ENCODE measurements at regions not wholly inside any gene's neighbourhood (a gene's known extent, or its start where the extent isn't known, plus 50 kb on each side); places are given as distances from the start of the nearest gene placed in this dataset.

GRCh38 chrX:110408949-110409588 lies 50.4 kb downstream of the RTL9 start:
- DNase-seq: no peak

DNA sequence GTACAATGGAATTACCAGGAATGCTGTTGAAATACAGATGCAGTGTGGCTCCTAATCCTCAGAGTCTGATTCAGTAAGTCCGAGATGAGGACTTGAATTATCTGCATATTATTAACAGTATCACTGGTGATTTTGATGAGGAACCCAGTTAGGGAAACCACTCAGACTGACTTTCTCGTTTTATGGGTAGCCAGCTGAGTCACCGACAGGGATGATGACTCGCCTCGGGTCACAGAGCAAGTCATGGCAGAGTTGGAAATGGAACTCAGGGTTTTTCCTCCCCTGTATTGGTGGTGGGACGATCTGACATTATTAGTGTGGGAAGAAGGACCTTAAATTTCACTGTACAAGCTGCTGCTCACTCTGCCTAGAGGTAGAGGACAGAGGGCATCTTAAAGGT lies 51.3 kb downstream of the RTL9 start:
- no peak for DNase-seq

DNA sequence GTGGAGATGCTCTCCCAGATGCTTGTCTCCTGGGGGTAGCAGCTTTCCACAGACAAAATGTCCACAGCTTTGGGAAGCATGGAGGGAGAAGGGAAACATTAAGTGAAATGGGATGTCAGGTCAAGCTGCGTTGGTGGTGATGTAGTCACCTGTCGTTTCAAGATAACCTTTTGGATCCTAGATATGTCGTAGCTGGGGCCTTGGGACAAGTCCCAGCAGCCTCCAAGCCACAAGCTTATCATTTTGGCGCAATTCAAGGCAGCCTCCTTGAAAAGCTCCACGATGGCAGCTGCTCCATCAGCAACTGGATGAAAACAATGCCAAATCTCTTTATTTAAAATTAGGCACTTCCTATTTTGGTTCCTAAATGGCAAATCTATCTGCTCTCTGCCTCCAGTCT lies 52.0 kb downstream of the RTL9 start:
- DNase-seq: no peak

DNA sequence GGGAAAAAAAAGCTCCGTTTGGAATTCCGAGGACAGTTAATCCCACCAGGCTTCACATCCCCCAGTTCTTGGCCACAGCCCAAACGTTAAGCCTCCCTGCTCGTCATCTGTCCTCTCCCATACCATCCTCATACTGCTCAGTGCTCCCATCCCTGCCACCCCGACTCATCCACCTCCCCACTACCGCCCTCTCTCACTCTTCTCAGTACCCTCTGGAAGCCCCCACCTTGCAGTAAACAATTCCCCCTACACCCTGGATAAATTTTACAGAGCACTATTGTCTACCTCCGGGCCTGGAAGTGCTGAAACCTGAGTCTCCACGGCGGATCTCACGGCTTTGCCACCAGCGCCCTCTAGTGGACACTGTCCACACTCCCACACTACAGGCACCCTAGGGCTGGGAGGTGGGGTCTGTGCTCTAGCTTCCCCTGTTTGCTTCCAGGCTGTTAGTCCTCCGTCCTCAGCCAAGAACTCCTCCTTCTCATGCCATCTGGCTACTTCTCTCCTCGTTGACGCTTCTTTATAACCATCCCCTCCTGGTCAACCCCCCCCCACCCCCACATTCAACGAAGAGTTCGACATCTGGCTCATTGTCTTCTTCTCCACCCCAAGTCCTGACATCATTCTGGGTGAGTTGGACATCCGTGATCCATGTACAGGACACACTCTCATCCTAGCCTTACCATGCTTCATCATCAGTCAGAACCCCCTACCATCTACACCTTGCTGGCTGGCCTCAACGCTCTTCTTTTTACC lies 54.5 kb downstream of the RTL9 start:
- DNase-seq: peak; percentile 81

- DNase-seq: no peak
Observed at GRCh38 chrX:110413727-110414124, 55.1 kb downstream of the RTL9 start.

GRCh38 chrX:110414273-110414672 lies 55.6 kb downstream of the RTL9 start:
- DNase-seq: no peak

DNA sequence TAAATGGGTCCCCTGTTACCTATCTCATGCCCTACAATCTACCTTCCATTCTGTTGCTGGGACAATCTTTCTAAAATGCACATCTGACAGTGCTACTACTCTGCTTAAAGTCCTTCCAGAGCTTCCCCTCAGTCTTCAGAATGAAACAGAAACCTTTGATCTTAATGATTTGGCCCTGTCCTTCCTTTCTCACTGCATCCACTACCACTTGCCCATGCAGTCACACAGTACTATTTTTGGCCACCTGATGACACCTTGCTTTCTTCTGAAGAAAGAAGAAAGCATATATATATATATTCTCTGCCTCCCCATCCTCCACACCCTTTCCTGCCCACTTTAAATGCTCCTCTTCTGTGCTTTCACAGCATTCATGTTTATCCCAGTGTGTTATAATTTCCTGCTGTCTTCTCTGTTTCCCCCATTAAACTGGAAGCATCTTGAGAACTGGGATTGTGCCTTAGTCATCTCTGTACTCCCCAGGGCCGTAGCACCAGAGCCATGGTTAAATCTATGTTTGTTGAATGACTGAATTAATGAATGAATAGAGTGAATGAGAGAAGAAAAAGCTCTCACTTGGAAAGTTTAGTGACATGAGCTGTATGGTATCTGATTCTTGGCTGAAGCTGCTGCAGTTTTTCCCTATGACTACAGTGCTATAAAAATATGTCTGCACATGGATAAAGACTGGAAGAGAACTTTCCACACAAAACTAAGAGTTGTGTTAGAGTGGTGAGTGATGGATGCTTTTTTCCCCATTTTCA lies 56.2 kb downstream of the RTL9 start:
- no peak for DNase-seq

DNA sequence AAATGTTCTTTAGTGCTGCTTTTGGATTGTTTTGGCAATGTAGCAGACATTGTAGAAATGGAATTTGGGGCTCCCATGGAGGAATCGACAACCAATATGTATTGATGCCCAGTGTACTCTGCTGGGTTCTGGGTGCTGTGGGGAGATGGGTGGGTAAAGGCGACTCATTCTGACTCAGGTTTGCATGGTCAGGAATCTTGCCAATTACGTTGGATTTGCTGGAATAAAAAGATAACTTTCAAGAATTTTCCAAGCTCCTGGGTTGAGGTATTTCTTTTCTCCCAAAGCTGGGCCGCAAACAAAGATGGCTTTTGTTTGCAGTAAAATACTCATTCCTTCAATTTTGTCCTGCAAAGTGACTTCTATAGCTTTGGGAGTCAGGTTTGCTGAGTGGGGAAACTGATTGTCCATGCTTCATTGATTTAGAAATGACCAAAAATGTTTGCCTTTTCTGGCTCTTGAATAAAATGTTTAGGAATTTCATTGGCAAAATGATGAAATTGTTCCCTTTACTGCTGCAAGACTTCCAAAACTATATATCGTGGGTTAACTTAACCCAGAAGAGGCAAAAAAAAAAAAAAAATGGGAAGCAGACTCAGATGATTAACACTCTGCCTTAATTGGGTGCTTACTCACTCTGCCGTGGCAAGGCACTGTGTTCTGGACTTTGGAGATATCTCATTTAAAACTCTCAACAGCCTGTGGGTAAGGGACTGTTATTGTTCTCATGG lies 57.0 kb downstream of the RTL9 start:
- no peak for DNase-seq

DNA sequence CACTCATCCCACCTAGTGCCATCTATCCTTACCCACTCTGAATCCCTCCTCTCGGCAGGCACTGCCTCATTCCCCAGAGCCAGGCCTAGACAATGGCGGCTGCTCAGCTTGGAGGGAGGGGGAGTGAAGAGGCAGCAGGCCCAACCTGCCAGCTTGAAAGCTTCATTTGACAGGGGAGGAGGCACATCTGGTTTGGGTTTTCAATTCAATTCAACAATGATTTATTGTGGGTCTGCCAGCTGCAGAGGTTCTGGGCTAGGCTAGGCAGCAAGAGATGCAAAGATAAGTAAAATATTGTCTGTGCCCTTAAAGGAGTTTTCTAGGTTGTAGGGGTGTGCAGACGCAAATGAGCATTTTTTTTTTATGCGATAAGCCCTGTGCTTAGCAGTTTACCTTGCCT lies 58.5 kb downstream of the RTL9 start:
- no peak for DNase-seq

GRCh38 chrX:110418316-110419235 lies 59.9 kb downstream of the RTL9 start:
- DNase-seq: peak; percentile 66

DNA sequence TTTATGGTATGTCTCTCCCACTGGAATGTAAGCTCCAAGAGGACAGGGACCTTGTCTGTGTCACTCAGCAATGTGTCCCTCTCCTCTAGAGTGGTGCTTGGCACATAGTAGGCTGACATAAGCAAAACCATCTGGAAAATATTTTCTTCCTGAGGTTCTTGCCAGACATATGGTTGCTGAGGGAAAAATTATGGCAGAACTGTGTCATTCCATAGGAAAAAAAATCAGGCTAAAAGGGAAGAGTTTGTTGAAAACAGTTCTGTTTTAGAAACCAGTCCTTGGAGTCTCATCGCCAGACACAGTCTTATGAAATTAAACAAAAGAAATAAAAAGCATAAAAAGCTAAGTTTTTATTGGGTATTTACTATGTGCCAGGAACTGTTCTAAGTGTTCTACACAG lies 60.9 kb downstream of the RTL9 start:
- no peak for DNase-seq

- no peak for DNase-seq
Observed at GRCh38 chrX:110420771-110421499, 62.3 kb downstream of the RTL9 start.

GRCh38 chrX:110421500-110422455 lies 63.1 kb downstream of the RTL9 start:
- DNase-seq: no peak

- DNase-seq: no peak
Observed at GRCh38 chrX:110425222-110426154, 66.8 kb downstream of the RTL9 start.

- DNase-seq: no peak
Observed at GRCh38 chrX:110426155-110426504, 67.5 kb downstream of the RTL9 start.

DNA sequence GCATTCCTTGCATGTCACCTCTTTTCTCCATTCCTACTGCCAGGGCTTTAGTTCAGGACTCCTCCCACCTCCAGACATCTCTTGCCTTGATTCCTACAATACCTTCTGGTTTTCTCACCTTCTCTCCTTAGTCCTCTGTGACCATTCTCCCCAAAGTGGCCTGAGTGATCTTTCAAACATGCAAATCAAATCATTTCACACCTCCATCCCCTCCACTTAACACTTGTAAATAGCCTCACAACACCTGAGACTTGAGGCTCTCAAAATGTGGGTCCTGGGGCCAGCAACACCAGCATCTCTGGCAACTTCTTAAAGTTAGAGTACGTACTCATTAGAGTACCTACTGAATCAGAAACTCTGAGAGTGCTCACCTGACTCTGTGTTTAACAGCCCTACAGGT lies 68.4 kb downstream of the RTL9 start:
- no peak for DNase-seq

GRCh38 chrX:110428144-110428543 lies 69.5 kb downstream of the RTL9 start:
- DNase-seq: no peak

DNA sequence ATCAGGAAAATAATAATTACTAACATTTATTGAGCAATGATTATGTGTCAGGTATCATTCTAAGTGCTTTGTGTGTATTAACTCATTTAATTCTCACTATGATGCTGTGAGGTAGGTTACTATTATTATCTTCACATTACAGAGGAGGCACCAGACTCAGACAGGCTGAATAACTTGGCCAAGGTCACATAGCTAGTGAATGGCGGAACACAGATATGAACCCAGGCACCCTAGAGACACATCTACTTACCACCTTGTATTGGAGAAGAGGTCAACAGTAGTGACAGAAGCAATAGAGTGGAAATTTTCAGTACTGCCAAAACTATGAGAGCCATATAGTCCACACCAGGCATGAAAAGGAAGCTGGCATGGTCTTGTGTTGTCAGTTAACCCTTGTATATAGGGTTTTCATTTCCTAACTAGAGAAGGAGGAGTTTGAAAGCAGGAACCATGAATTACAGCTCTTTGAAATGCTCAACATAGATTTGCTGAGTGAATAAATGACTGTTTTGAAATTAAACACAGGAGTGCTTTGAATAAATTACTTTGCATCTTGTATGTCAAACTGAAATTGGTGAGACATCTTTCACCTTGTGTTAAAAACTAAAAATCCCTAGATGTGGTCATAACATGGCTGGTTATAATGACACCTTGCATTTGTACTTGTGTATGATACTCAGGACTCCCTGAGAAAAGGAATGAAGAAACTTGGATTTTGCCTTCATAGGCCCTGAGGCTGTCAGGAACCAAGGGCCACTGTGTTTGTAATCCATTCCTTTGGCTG lies 71.8 kb downstream of the RTL9 start:
- DNase-seq: no peak
